ENCODE measurements at regions not wholly inside any gene's neighbourhood (a gene's known extent, or its start where the extent isn't known, plus 50 kb on each side); places are given as distances from the start of the nearest gene placed in this dataset.
"Not testable (repeated sequence)": the region's sequence is repeated elsewhere in the genome, so short reads cannot be mapped to it uniquely, and the experiment has no call there.

- ATAC-seq (no peak), FAIRE-seq (no peak), DNase-seq (ENCODE audit: low spot score) (no peak)
- Histone ChIP-seq H3K27ac (ENCODE audit: extremely low read length, insufficient read depth, low read length) (no peak overlapping the region), H3K4me1 (ENCODE audit: insufficient read depth, low read length) (no peaks in the 10 kb centered on the region), H3K36me3 (replicated peaks in 1 of 2; ENCODE audit: control insufficient read depth in 1 of 2, insufficient read depth in 2 of 2, low read length in 2 of 2) (no peaks in the 10 kb centered on the region), H3K79me2 (ENCODE audit: insufficient read depth, low read length) (no peaks in the 10 kb centered on the region), H3K27me3 (ENCODE audit: control insufficient read depth in 1 of 2, insufficient read depth in 2 of 2, low read length in 2 of 2) (no peaks in the 10 kb centered on the region), H3K4me2 (ENCODE audit: low read depth, low read length) (no peak overlapping the region), H3K9me3 (ENCODE audit: low read length) (no peaks in the 10 kb centered on the region), H3K9ac (ENCODE audit: insufficient read depth, low read depth, low read length) (no peak overlapping the region), H4K20me1 (ENCODE audit: insufficient read depth, low read length) (no peaks in the 10 kb centered on the region), H2AFZ (ENCODE audit: low read length) (no peak overlapping the region), H3K4me3 (replicated peaks in 1 of 3; ENCODE audit: insufficient read depth in 1 of 3, low read depth in 2 of 3, low read length in 3 of 3) (no peak overlapping the region)
- ChIA-PET POLR2A (no interaction called here), CTCF (ENCODE audit: low intra/inter-chr PET ratio, low total read pairs) (no interaction called here)
- WGBS (ENCODE audit: low lambda C conversion rate) = 0% methylated on average over 1 of the region's 1 CpG
- in situ Hi-C loops (cut with HindIII; ENCODE audit: extremely low pct_ligation_motif_present, low pct_unique_long_range_greater_than_20kb) (no loop called here), intact Hi-C loops (cut with micrococcal nuclease; ENCODE audit: unreplicated experiment) (no loop called here)
- TF ChIP-seq JARID2 (CRISPR knock-in tag; IDR thresholded peaks at IDR 0.05; ENCODE audit: insufficient replicate concordance) (no peak), RAD51 (IDR thresholded peaks at IDR 0.05; ENCODE audit: borderline replicate concordance) (peak; percentile 42; the same call in 1 of the 2 replicates)
- no TSS peak for BruUV-seq (replicated peaks)
Measured at GRCh38 chr14:51465486-51465885, 186.2 kb upstream of the FRMD6 start.

- H3K4me1 ChIP-seq (ENCODE audit: insufficient read depth, low read length); H3K9ac ChIP-seq (ENCODE audit: insufficient read depth, low read depth, low read length); H3K9me3 ChIP-seq (ENCODE audit: low read length); FAIRE-seq; POLR2A ChIA-PET; H4K20me1 ChIP-seq (ENCODE audit: insufficient read depth, low read length); BruUV-seq (replicated peaks); H3K79me2 ChIP-seq (ENCODE audit: insufficient read depth, low read length); in situ Hi-C loops (cut with HindIII; ENCODE audit: extremely low pct_ligation_motif_present, low pct_unique_long_range_greater_than_20kb); H3K4me3 ChIP-seq (replicated peaks in 1 of 3; ENCODE audit: insufficient read depth in 1 of 3, low read depth in 2 of 3, low read length in 3 of 3); H3K27me3 ChIP-seq (ENCODE audit: control insufficient read depth in 1 of 2, insufficient read depth in 2 of 2, low read length in 2 of 2); intact Hi-C loops (cut with micrococcal nuclease; ENCODE audit: unreplicated experiment); H3K36me3 ChIP-seq (replicated peaks in 1 of 2; ENCODE audit: control insufficient read depth in 1 of 2, insufficient read depth in 2 of 2, low read length in 2 of 2); H3K4me2 ChIP-seq (ENCODE audit: low read depth, low read length); DNase-seq (ENCODE audit: low spot score); ATAC-seq; H3K27ac ChIP-seq (ENCODE audit: extremely low read length, insufficient read depth, low read length); H2AFZ ChIP-seq (ENCODE audit: low read length); CTCF ChIA-PET (ENCODE audit: low intra/inter-chr PET ratio, low total read pairs): not testable (repeated sequence)
- 76% methylated on average over 14 of the region's 23 CpGs for WGBS (ENCODE audit: low lambda C conversion rate)
Measured at GRCh38 chr14:51467392-51467791, 184.3 kb upstream of the FRMD6 start.

GRCh38 chr14:51468523-51468922, 183.2 kb upstream of the FRMD6 start:
- no peak overlapping the region for H3K4me3 ChIP-seq (replicated peaks in 1 of 3; ENCODE audit: insufficient read depth in 1 of 3, low read depth in 2 of 3, low read length in 3 of 3)
- no peaks in the 10 kb centered on the region for H3K79me2 ChIP-seq (ENCODE audit: insufficient read depth, low read length)
- no peak for ATAC-seq
- H3K9me3 ChIP-seq (ENCODE audit: low read length) = no peaks in the 10 kb centered on the region
- no peaks in the 10 kb centered on the region for H3K4me1 ChIP-seq (ENCODE audit: insufficient read depth, low read length)
- POLR2A ChIA-PET = no interaction called here
- WGBS (ENCODE audit: low lambda C conversion rate) = 32% methylated on average over 3 of the region's 3 CpGs
- no peak overlapping the region for H3K9ac ChIP-seq (ENCODE audit: insufficient read depth, low read depth, low read length)
- no peak overlapping the region for H2AFZ ChIP-seq (ENCODE audit: low read length)
- H3K36me3 ChIP-seq (replicated peaks in 1 of 2; ENCODE audit: control insufficient read depth in 1 of 2, insufficient read depth in 2 of 2, low read length in 2 of 2) = no peaks in the 10 kb centered on the region
- H3K27ac ChIP-seq (ENCODE audit: extremely low read length, insufficient read depth, low read length) = no peak overlapping the region
- no peak for DNase-seq (ENCODE audit: low spot score)
- no peaks in the 10 kb centered on the region for H4K20me1 ChIP-seq (ENCODE audit: insufficient read depth, low read length)
- BruUV-seq (replicated peaks) = no TSS peak
- CTCF ChIA-PET (ENCODE audit: low intra/inter-chr PET ratio, low total read pairs) = no interaction called here
- intact Hi-C loops (cut with micrococcal nuclease; ENCODE audit: unreplicated experiment) (no loop called here), in situ Hi-C loops (cut with HindIII; ENCODE audit: extremely low pct_ligation_motif_present, low pct_unique_long_range_greater_than_20kb) (no loop called here)
- no peak for FAIRE-seq
- H3K27me3 ChIP-seq (ENCODE audit: control insufficient read depth in 1 of 2, insufficient read depth in 2 of 2, low read length in 2 of 2) = no peaks in the 10 kb centered on the region
- no peak overlapping the region for H3K4me2 ChIP-seq (ENCODE audit: low read depth, low read length)
- TF ChIP-seq ZNF44 (CRISPR knock-in tag; IDR thresholded peaks at IDR 0.05) (no peak), ZNF841 (CRISPR knock-in tag; IDR thresholded peaks at IDR 0.05; ENCODE audit: borderline replicate concordance) (no peak), REPIN1 (CRISPR knock-in tag; IDR thresholded peaks at IDR 0.05; ENCODE audit: borderline replicate concordance, low read depth) (no peak), ZNF343 (CRISPR knock-in tag; IDR thresholded peaks at IDR 0.05) (no peak), ZNF766 (CRISPR knock-in tag; IDR thresholded peaks at IDR 0.05; ENCODE audit: borderline replicate concordance) (no peak), EED (CRISPR knock-in tag; IDR thresholded peaks at IDR 0.05) (no peak), FIP1L1 (IDR thresholded peaks at IDR 0.05; ENCODE audit: borderline replicate concordance, insufficient read depth, low read depth, low read length) (no peak), CC2D1A (CRISPR knock-in tag; IDR thresholded peaks at IDR 0.05) (no peak), ZNF441 (CRISPR knock-in tag; IDR thresholded peaks at IDR 0.05; ENCODE audit: borderline replicate concordance) (no peak), ZNF207 (IDR thresholded peaks at IDR 0.05; ENCODE audit: borderline replicate concordance) (no peak)
- TF ChIP-seq, protein P1, sequence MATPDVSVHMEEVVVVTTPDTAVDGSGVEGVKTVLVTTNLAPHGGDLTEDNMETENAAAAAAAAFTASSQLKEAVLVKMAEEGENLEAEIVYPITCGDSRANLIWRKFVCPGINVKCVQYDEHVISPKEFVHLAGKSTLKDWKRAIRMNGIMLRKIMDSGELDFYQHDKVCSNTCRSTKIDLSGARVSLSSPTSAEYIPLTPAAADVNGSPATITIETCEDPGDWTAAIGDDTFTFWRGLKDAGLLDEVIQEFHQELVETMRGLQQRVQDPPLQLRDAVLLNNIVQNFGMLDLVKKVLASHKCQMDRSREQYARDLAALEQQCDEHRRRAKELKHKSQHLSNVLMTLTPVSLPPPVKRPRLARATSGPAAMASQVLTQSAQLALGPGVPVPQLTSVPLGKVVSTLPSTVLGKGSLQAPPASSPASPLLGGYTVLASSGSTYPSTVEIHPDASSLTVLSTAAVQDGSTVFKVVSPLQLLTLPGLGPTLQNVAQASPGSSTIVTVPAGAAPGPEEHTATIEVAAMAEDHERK (CRISPR knock-in tag; IDR thresholded peaks at IDR 0.05; ENCODE audit: low read depth) = no peak

Measured in HepG2 (cell line).